CD1c-positive myeloid dendritic cell (primary cell): ENCODE measurements at regions not wholly inside any gene's neighbourhood (a gene's known extent, or its start where the extent isn't known, plus 50 kb on each side); places are given as distances from the start of the nearest gene placed in this dataset.
"Not testable (repeated sequence)": the region's sequence is repeated elsewhere in the genome, so short reads cannot be mapped to it uniquely, and the experiment has no call there.

Experiments used
- DNase-seq: peaks from one replicate; pipeline ENCODE4 v3.0.0-alpha.2; 2016; ENCODE audit errors: extremely low spot score

- no peak for DNase-seq
Observed at GRCh38 chr5:124871303-124871702, 124.9 kb upstream of the ZNF608 start.

GRCh38 chr5:124872086-124872485, 125.6 kb upstream of the ZNF608 start:
- no peak for DNase-seq

- no peak for DNase-seq
Observed at GRCh38 chr5:124872615-124873014, 126.2 kb upstream of the ZNF608 start.

GRCh38 chr5:124873188-124873587, 126.7 kb upstream of the ZNF608 start:
- no peak for DNase-seq

GRCh38 chr5:124873713-124874112, 127.3 kb upstream of the ZNF608 start:
- no peak for DNase-seq

GRCh38 chr5:124876566-124876965, 130.1 kb upstream of the ZNF608 start:
- no peak for DNase-seq

- DNase-seq: no peak
Observed at GRCh38 chr5:124876983-124877382, 130.5 kb upstream of the ZNF608 start.

GRCh38 chr5:124877501-124878146, 131.2 kb upstream of the ZNF608 start:
- no peak for DNase-seq

GRCh38 chr5:124878583-124879342, 132.3 kb upstream of the ZNF608 start:
- DNase-seq: peak; percentile 27

- DNase-seq: peak; percentile 25
Observed at GRCh38 chr5:124880903-124881697, 134.7 kb upstream of the ZNF608 start.

GRCh38 chr5:124883681-124884080, 137.2 kb upstream of the ZNF608 start:
- DNase-seq: no peak

GRCh38 chr5:124884114-124884513, 137.7 kb upstream of the ZNF608 start:
- DNase-seq: no peak

GRCh38 chr5:124885490-124885889, 139.1 kb upstream of the ZNF608 start:
- DNase-seq: no peak

GRCh38 chr5:124887223-124887622, 140.8 kb upstream of the ZNF608 start:
- no peak for DNase-seq

- DNase-seq: no peak
Observed at GRCh38 chr5:124888050-124888506, 141.6 kb upstream of the ZNF608 start.

- no peak for DNase-seq
Observed at GRCh38 chr5:124888622-124889485, 142.4 kb upstream of the ZNF608 start.

GRCh38 chr5:124889486-124889825, 143.0 kb upstream of the ZNF608 start:
- no peak for DNase-seq

GRCh38 chr5:124889850-124890249, 143.4 kb upstream of the ZNF608 start:
- DNase-seq: no peak

- not testable (repeated sequence) for DNase-seq
Observed at GRCh38 chr5:124890442-124890841, 144.0 kb upstream of the ZNF608 start.

- DNase-seq: no peak
Observed at GRCh38 chr5:124891179-124891578, 144.7 kb upstream of the ZNF608 start.

- DNase-seq: no peak
Observed at GRCh38 chr5:124892185-124892848, 145.9 kb upstream of the ZNF608 start.
